Neural cell (in vitro differentiated cells): ENCODE measurements at regions not wholly inside any gene's neighbourhood (a gene's known extent, or its start where the extent isn't known, plus 50 kb on each side); places are given as distances from the start of the nearest gene placed in this dataset.

Experiments
- RAD21 ChIP-seq: fragments of 450-650 bp; conservative IDR thresholded peaks from 2 replicates; pipeline ENCODE4 v1.6.1; 2014; ENCODE audit warnings: antibody characterized with exemption, mild to moderate bottlenecking, moderate library complexity
- TF ChIP-seq, protein P1 (sequence below): fragments of 450-650 bp; IDR thresholded peaks from 2 replicates; pipeline ENCODE4 v1.5.1; 2014; ENCODE audit warnings: antibody characterized with exemption, mild to moderate bottlenecking, moderate library complexity; ENCODE audit not compliant: poor library complexity, severe bottlenecking

DNA sequence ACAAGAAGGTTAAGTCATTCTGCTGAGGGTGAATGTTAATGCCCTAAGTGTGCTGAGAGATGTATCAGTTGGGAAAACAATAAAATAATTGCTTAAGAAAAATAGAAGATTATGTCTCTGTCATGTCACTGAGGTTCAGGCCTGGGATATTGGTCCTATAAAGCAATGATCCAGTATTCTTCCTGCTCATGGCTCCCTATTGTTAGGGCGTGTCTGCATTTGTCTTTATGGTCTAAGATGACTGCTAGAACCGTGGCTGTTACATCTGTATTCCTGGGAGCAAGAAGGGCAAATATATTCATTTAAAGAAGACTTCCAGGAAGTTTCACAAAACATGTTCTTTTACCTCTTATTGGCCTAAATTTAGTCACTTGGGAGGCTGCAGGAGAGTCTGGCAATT, 125.0 kb downstream of the KCNE4 start:
- no peak for TF ChIP-seq RAD21
- TF ChIP-seq, protein P1, sequence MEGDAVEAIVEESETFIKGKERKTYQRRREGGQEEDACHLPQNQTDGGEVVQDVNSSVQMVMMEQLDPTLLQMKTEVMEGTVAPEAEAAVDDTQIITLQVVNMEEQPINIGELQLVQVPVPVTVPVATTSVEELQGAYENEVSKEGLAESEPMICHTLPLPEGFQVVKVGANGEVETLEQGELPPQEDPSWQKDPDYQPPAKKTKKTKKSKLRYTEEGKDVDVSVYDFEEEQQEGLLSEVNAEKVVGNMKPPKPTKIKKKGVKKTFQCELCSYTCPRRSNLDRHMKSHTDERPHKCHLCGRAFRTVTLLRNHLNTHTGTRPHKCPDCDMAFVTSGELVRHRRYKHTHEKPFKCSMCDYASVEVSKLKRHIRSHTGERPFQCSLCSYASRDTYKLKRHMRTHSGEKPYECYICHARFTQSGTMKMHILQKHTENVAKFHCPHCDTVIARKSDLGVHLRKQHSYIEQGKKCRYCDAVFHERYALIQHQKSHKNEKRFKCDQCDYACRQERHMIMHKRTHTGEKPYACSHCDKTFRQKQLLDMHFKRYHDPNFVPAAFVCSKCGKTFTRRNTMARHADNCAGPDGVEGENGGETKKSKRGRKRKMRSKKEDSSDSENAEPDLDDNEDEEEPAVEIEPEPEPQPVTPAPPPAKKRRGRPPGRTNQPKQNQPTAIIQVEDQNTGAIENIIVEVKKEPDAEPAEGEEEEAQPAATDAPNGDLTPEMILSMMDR = no peak
